Body of pancreas (tissue), 4 donors: ENCODE measurements at regions not wholly inside any gene's neighbourhood (a gene's known extent, or its start where the extent isn't known, plus 50 kb on each side); places are given as distances from the start of the nearest gene placed in this dataset.

Experiments
- ATAC-seq: fragments of 150-250 bp; one replicate; pipeline ENCODE4 v1.9.1; 2016
- DNase-seq, 4 donors: peaks; one replicate each; pipeline ENCODE4 v3.0.0-alpha.2; 2019
- H3K27ac ChIP-seq, 4 donors: fragments of 200-600 bp; sonication (generic); 1 replicate in 3 of 4; 2 replicates in 1 of 4; pipeline versions ENCODE4 v1.5.1 to v1.6.1; 2016 to 2019; ENCODE audit warnings: mild to moderate bottlenecking in 1 of 4, mixed read lengths in 1 of 4, moderate library complexity in 1 of 4
- H3K27me3 ChIP-seq, 2 donors: fragments of 200-600 bp; sonication (generic); one replicate each; pipeline ENCODE4 v1.6.0; 2016; ENCODE audit warnings: mild to moderate bottlenecking in 1 of 2
- H3K36me3 ChIP-seq, 2 donors: fragments of 200-600 bp; sonication (generic); replicated peaks in 1 of 2; 2 replicates each; pipeline ENCODE4 v1.5.1; 2016; ENCODE audit warnings: low read depth in 2 of 2; ENCODE audit not compliant: insufficient read depth in 1 of 2
- H3K4me1 ChIP-seq: fragments of 200-600 bp; sonication (generic); one replicate; pipeline ENCODE4 v1.6.0; 2016
- H3K4me3 ChIP-seq, 2 donors: fragments of 200-600 bp; sonication (generic); 1 replicate in 1 of 2; 2 replicates in 1 of 2; pipeline ENCODE4 v1.5.1; 2016 to 2019
- H3K9me3 ChIP-seq, 3 donors: fragments of 200-600 bp; sonication (generic); 1 replicate in 2 of 3; 2 replicates in 1 of 3; pipeline ENCODE4 v1.5.1; 2016
- CTCF ChIP-seq, 7 experiments: fragments of 450-650 bp in 4 of 7; fragments of 200-600 bp in 3 of 7; sonication (generic) in 3 of 7; IDR thresholded peaks; one replicate each; pipeline ENCODE4 v1.5.1; 2016 to 2019; ENCODE audit warnings: antibody characterized with exemption in 7 of 7
- POLR2A ChIP-seq, 3 donors: fragments of 450-650 bp; IDR thresholded peaks; one replicate each; pipeline ENCODE4 v1.6.1; 2016; ENCODE audit warnings: antibody characterized with exemption in 3 of 3, mild to moderate bottlenecking in 2 of 3
- WGBS, 2 donors: methylation state at CpG; one replicate each; pipeline ENCODE4 v1.1.5; 2017; 5-methylcytosine and 5-hydroxymethylcytosine counted together
- intact Hi-C: fragments of 100-400 bp; cut with DNase I; formaldehyde crosslinking; loops from one replicate; pipeline ENCODE4 v1.15.1; 2023

GRCh38 chr21:15343066-15343465, 278.3 kb upstream of the NRIP1 start:
- no peak for DNase-seq
- Histone ChIP-seq H3K36me3 (no peaks in the 10 kb centered on the region), H3K27ac (no peak overlapping the region), H3K27me3 (no peaks in the 10 kb centered on the region), H3K4me1 (no peaks in the 10 kb centered on the region), H3K4me3 (no peak overlapping the region), H3K9me3 (no peaks in the 10 kb centered on the region)
- WGBS, 2 donors: 40 to 43% methylated on average over 1 of the region's 1 CpG
- ATAC-seq: no peak
- TF ChIP-seq CTCF (IDR thresholded peaks at IDR 0.05) (no peak), POLR2A (IDR thresholded peaks at IDR 0.05) (no peak)
- intact Hi-C loops: no loop called here

GRCh38 chr21:15352009-15352408, 287.2 kb upstream of the NRIP1 start:
- Histone ChIP-seq H3K27ac (no peak overlapping the region), H3K4me1 (no peaks in the 10 kb centered on the region), H3K36me3 (no peaks in the 10 kb centered on the region), H3K27me3 (no peaks in the 10 kb centered on the region), H3K9me3 (no peaks in the 10 kb centered on the region), H3K4me3 (no peak overlapping the region)
- 81 to 91% methylated on average over 7 of the region's 7 CpGs for WGBS, 2 donors
- ATAC-seq (no peak), DNase-seq (no peak)
- TF ChIP-seq CTCF (IDR thresholded peaks at IDR 0.05) (no peak), POLR2A (IDR thresholded peaks at IDR 0.05) (no peak)
- intact Hi-C loops: no loop called here

- H3K4me1 ChIP-seq: no peaks in the 10 kb centered on the region
- WGBS, 2 donors: 79 to 83% methylated on average over 1 of the region's 1 CpG
- H3K27ac ChIP-seq: no peak overlapping the region
- intact Hi-C loops: no loop called here
- no peak overlapping the region for H3K4me3 ChIP-seq
- TF ChIP-seq POLR2A (IDR thresholded peaks at IDR 0.05) (no peak), CTCF (IDR thresholded peaks at IDR 0.05) (no peak)
- H3K27me3 ChIP-seq: no peaks in the 10 kb centered on the region
- ATAC-seq (no peak), DNase-seq (no peak)
- no peaks in the 10 kb centered on the region for H3K9me3 ChIP-seq
- no peaks in the 10 kb centered on the region for H3K36me3 ChIP-seq
Observed at GRCh38 chr21:15353546-15353945, 288.7 kb upstream of the NRIP1 start.

GRCh38 chr21:15354516-15354915, 289.7 kb upstream of the NRIP1 start:
- ATAC-seq (no peak), DNase-seq (no peak)
- Histone ChIP-seq H3K27ac (no peak overlapping the region), H3K9me3 (no peaks in the 10 kb centered on the region), H3K4me3 (no peak overlapping the region), H3K4me1 (no peaks in the 10 kb centered on the region), H3K27me3 (no peaks in the 10 kb centered on the region), H3K36me3 (no peaks in the 10 kb centered on the region)
- TF ChIP-seq POLR2A (IDR thresholded peaks at IDR 0.05): no peak
- no peak for TF ChIP-seq CTCF (IDR thresholded peaks at IDR 0.05)
- intact Hi-C loops: no loop called here
- 51 to 57% methylated on average over 3 of the region's 3 CpGs for WGBS, 2 donors

DNA sequence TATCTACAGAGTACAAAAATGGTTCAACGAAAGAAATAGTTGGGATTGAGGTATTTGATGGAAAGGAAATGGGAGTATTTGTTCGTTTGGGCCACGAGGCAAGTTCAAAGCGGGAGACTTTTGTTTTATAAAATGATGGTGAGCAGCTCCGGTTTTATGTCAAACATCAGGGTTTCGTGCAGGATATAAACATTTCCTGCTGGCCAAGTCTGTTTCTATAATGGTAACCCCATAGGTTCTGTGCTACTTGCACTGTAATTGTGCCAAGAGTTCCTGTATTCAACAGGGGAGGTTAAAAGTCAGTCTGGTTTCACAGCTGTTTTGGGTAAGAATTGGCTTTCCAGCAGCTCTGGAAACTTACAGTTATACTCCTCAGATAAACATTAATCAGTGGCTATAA, 290.3 kb upstream of the NRIP1 start:
- H3K36me3 ChIP-seq: no peaks in the 10 kb centered on the region
- TF ChIP-seq POLR2A (IDR thresholded peaks at IDR 0.05): no peak
- no peak for TF ChIP-seq CTCF (IDR thresholded peaks at IDR 0.05)
- DNase-seq (no peak), ATAC-seq (no peak)
- H3K4me1 ChIP-seq: no peaks in the 10 kb centered on the region
- H3K27ac ChIP-seq: no peak overlapping the region
- WGBS, 2 donors: 61 to 72% methylated on average over 6 of the region's 6 CpGs
- H3K4me3 ChIP-seq: no peak overlapping the region
- no peaks in the 10 kb centered on the region for H3K27me3 ChIP-seq
- H3K9me3 ChIP-seq: no peaks in the 10 kb centered on the region
- intact Hi-C loops: no loop called here
